ENCODE measurements at regions not wholly inside any gene's neighbourhood (a gene's known extent, or its start where the extent isn't known, plus 50 kb on each side); places are given as distances from the start of the nearest gene placed in this dataset.
A peak's percentile ranks its signal among the peaks of the same experiment; 100 is the strongest.
"Not testable (repeated sequence)": the region's sequence is repeated elsewhere in the genome, so short reads cannot be mapped to it uniquely, and the experiment has no call there.

GRCh38 chr21:18114810-18115209, 129.8 kb upstream of the CHODL start:
- DNase-seq (ENCODE audit: low read depth) = no peak

- DNase-seq (ENCODE audit: low read depth) = no peak
Observed at GRCh38 chr21:18104802-18105201, 139.8 kb upstream of the CHODL start.

GRCh38 chr21:18096413-18096812, 148.2 kb upstream of the CHODL start:
- not testable (repeated sequence) for DNase-seq (ENCODE audit: low read depth)

GRCh38 chr21:18089786-18090185, 154.8 kb upstream of the CHODL start:
- DNase-seq (ENCODE audit: low read depth) = no peak

- no peak for DNase-seq (ENCODE audit: low read depth)
Observed at GRCh38 chr21:18070392-18070791, 174.2 kb upstream of the CHODL start.

GRCh38 chr21:18069875-18070274, 174.8 kb upstream of the CHODL start:
- DNase-seq (ENCODE audit: low read depth) = no peak

- DNase-seq (ENCODE audit: low read depth) = no peak
Observed at GRCh38 chr21:18060402-18060801, 184.2 kb upstream of the CHODL start.

- no peak for DNase-seq (ENCODE audit: low read depth)
Observed at GRCh38 chr21:18058731-18059398, 185.8 kb upstream of the CHODL start.

GRCh38 chr21:18053151-18053550, 191.5 kb upstream of the CHODL start:
- no peak for DNase-seq (ENCODE audit: low read depth)

- DNase-seq (ENCODE audit: low read depth) = no peak
Observed at GRCh38 chr21:18049461-18049860, 195.2 kb upstream of the CHODL start.

- DNase-seq (ENCODE audit: low read depth) = peak; percentile 4
Observed at GRCh38 chr21:18041012-18041411, 203.6 kb upstream of the CHODL start.

GRCh38 chr21:18030248-18030647, 211.1 kb upstream of the C21orf91 start:
- no peak for DNase-seq (ENCODE audit: low read depth)

GRCh38 chr21:18026359-18026758, 207.2 kb upstream of the C21orf91 start:
- no peak for DNase-seq (ENCODE audit: low read depth)

GRCh38 chr21:18023711-18024110, 204.6 kb upstream of the C21orf91 start:
- no peak for DNase-seq (ENCODE audit: low read depth)

- DNase-seq (ENCODE audit: low read depth) = no peak
Observed at GRCh38 chr21:18023157-18023556, 204.0 kb upstream of the C21orf91 start.

- no peak for DNase-seq (ENCODE audit: low read depth)
Observed at GRCh38 chr21:18007121-18007520, 188.0 kb upstream of the C21orf91 start.

- no peak for DNase-seq (ENCODE audit: low read depth)
Observed at GRCh38 chr21:18006691-18007090, 187.5 kb upstream of the C21orf91 start.

- no peak for DNase-seq (ENCODE audit: low read depth)
Observed at GRCh38 chr21:18002393-18002792, 183.2 kb upstream of the C21orf91 start.

GRCh38 chr21:18000981-18001686, 182.0 kb upstream of the C21orf91 start:
- DNase-seq (ENCODE audit: low read depth) = no peak

- DNase-seq (ENCODE audit: low read depth) = not testable (repeated sequence)
Observed at GRCh38 chr21:17998599-17998998, 179.4 kb upstream of the C21orf91 start.

- no peak for DNase-seq (ENCODE audit: low read depth)
Observed at GRCh38 chr21:17989780-17990179, 170.6 kb upstream of the C21orf91 start.

- no peak for DNase-seq (ENCODE audit: low read depth)
Observed at GRCh38 chr21:17988102-17988437, 168.9 kb upstream of the C21orf91 start.

- no peak for DNase-seq (ENCODE audit: low read depth)
Observed at GRCh38 chr21:17987382-17988101, 168.4 kb upstream of the C21orf91 start.
